Activated naive CD8-positive, alpha-beta T cell treated with anti-CD3 and anti-CD28 coated beads, Interleukin-2, amount 50 U/mL, for 16 hours (primary cell): ENCODE measurements at regions not wholly inside any gene's neighbourhood (a gene's known extent, or its start where the extent isn't known, plus 50 kb on each side); places are given as distances from the start of the nearest gene placed in this dataset.
"Not testable (repeated sequence)": the region's sequence is repeated elsewhere in the genome, so short reads cannot be mapped to it uniquely, and the experiment has no call there.

Experiments used
- DNase-seq: peaks from one replicate; pipeline ENCODE4 v3.0.0-alpha.2; 2020; ENCODE audit warnings: low read depth, low spot score

DNA sequence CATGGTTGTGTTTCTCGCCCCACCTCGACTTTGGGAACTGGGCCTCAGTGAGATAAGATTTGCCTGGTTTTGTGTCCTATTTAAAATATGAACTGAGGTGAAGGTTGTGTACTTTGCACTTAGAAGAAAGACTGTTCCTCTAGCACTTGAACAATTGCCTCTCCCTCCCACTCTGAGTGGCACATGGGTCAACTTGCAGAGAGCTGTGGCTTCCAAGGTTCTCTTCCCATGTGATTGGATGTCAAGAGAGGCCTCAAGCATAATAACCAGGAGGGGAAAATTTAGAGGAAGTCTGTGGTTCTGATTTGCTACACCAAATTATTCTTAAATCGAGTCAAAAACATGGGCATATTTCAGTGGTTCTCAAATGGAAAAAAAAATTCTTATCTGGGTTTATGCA lies 329.2 kb downstream of the HS3ST3B1 start:
- DNase-seq, result no peak

GRCh38 chr17:14622615-14623101 lies 321.8 kb downstream of the HS3ST3B1 start:
- DNase-seq, result no peak

DNA sequence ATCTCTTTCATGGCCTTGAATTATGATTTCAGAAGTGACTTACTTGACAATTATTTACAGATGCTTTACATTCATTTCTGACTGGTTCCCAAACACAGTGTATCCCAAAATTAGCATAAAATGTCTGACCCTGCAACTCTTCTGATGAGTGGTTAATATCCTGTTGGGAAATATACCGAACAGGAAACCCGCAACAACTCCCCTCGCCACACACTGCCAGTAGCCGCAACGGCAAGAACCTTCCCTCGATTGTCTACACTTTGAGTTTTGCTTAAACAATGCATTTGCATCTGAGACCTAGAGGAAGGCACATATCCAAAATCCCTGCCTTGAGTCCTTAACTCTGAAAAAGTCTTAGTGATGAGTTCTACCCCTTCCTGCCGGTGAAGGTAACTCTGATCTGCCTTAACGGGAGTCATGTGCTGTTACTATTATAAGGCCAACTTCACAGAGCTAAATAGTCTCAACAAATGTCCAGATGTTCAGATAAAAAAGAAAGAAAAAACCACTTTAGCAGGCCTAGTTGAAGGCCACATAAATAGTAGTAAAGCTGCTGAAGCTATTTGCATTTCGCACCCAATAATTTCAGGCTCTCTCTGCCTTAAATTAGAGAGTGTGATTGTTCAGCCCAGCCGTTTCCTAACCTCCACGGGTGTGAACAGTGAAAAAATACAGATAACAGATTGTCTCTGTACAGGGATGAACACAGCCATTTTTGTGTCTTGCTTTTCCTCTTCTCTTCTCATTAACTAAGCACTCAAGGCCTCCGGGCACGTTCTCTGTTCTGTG lies 321.1 kb downstream of the HS3ST3B1 start:
- DNase-seq, result no peak

DNA sequence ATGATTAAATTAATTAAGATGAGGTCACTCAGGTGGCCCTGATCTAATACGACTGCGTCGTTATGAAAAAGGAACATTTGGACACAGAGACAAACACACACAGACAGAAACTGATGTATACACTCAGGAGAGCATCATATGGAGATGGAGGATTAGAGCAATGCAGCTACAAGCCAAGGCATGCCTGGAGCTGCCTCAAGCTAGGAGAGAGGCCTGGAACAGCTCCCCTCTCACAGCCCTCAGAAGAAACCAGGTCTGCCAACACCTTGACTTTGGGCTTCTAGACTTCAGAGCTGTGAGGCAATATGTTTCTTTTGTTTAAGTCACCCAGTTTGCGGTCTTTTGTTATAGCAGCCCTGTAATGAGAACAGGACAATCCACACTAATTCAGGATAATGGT lies 318.9 kb downstream of the HS3ST3B1 start:
- DNase-seq, result no peak

- DNase-seq, result no peak
Measured at GRCh38 chr17:14616528-14616927, 315.6 kb downstream of the HS3ST3B1 start.

DNA sequence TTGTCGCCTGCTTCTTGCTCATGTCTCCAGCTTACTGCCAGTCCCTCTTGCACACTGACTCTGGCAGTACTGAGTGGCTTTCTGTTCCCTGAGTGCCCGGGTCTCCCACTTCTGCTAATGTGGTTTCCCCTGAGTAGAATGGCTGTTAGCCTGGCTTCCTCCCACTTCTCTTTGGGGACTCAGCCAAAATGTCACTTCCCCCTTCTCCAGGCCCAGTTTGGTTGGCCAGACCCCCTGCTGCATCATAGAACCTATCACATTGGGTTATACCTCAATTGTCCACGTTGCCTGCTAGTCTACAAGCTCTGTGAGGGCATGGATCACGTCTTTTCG lies 304.4 kb downstream of the HS3ST3B1 start:
- no peak for DNase-seq

GRCh38 chr17:14604591-14605266 lies 303.8 kb downstream of the HS3ST3B1 start:
- no peak for DNase-seq

- no peak for DNase-seq
Measured at GRCh38 chr17:14596224-14596623, 295.3 kb downstream of the HS3ST3B1 start.

DNA sequence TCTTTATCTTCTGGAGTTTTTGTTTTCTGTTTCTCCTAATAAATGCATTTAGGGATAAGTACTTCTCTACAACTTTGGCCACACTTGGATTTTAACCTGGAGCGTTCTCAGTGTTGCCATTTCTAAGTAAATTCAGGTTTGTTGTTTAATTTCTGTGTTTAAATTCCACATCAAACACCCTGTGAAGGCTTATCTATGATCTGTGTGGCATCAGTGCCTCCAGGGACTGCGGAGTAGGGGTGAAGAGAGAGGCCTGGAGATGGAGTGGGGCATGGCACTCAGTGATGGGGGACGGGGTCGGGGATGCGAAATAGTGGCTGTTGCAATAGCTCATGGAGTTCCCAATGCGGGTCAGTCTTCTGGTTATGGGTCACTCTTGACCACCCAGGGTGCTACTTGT lies 294.8 kb downstream of the HS3ST3B1 start:
- DNase-seq, result no peak

DNA sequence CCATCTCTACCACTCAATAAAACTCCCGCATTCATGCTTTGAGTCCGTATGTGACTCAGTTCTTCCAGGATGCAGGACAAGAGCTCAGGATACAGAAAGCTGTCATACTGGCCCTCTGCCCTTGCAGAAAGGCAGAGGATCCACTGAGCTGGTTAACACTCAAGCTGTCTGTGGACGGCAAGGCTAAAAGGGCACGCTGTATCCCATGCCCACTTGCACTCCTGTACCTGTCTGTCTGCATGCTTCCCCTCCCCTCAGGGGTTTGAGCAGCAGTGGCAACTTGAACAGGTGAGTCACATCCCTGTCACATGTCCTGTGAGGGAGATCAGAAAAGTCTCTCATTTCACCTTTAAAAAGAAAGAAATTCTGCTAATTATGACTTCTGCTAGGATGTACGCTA lies 293.8 kb downstream of the HS3ST3B1 start:
- no peak for DNase-seq

DNA sequence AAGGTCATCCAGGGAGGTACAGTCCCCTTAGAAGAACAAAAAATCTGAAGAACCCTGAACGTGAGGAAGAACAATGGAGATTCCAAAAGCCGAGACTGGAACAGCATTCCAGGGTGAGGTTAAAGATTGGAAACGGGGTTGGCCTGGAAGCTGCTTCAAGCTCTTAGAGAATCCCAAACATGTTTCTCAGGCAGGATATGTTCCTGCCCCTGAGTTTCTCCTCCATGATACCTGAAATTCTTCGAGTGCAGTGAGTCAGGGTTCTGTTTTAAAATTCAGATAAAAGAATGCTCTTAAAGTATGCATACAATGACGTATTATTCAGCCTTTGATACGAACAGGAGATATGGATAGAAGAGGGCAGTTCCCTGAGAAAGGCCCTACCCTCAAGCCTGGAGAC lies 293.1 kb downstream of the HS3ST3B1 start:
- DNase-seq, result no peak

DNA sequence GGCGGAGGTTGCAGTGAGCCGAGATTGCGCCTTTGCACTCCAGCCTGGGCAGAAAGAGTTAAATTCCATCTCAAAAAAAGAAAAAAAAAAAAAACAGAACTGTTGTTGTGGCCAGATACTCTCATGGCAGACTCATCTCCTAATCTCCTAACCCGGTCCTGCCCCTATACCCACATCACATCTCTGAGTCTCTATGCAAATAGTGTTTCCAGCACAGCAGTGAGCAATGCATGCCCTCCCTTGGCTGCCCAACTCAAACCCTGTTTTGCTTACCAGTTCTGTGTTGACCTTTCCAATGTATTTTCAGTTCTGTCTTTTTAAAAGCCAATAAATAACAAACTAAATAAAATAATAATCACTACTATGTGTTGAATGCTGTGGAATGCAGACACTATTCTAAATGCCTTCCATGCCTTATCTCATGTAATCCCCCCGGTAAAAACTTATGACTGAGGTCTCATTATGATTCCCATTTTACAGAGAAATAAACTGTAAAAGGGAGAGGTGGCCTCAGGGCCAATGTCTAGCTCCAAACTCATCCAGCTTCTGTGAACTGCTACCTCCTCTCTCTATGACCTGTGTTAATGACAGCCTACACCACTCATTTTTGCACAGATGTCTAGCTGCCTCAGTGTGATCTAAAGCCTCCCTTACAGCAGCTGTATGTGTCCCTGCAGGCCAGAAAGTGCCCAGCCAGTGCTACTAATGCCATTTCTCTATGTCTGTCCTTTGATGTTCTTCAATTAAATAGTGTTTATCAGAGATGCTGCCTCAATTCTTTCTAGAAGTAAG lies 289.8 kb downstream of the HS3ST3B1 start:
- DNase-seq, result no peak

GRCh38 chr17:14585099-14585498 lies 284.2 kb downstream of the HS3ST3B1 start:
- DNase-seq, result no peak

DNA sequence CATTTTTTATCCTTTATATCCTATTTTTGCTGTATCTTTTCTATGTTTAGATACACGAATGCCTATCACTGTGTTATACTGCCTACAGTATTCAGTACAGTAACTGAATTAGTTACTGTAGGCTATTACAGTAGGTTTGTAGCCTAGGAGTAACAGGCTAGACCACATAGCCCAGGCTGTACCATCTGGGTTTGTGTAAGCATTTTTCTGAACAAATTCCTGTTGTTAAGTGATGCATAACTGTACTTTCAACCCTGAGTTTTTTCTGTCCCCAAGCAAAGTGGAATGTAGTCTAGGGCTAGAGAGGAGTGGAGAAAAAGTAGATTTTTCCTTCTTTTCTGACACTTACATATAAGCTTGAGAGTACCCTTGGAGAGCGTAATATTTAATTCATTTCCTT lies 282.1 kb downstream of the HS3ST3B1 start:
- no peak for DNase-seq

DNA sequence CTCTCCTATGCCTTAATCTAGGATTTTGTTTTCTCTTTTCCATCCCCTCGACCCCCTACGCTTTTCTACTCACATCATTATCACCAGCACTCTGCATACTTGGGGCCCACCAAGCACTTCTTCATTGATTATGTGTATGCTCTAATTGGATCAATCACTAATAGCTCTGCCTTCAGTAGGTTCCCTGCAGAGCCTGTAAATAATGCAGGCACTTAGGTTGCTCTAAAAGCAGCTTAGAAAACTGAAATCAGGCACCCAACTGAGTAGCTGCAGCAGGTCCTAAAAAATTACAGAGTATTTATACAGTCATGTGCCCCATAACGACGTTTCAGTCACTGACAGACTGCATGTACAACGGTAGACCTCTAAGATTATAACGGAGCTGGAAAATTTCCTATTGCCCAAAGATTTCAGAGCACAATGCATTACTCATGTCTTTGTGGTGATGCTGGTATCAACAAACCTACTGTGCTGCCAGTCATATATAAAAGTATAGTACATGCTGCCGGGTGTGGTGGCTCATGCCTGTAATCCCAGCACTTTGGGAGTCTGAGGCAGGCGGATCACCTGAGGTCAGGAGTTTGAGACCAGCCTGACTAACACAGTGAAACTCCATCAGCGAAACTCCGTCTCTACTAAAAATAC lies 280.4 kb downstream of the HS3ST3B1 start:
- DNase-seq, result no peak

DNA sequence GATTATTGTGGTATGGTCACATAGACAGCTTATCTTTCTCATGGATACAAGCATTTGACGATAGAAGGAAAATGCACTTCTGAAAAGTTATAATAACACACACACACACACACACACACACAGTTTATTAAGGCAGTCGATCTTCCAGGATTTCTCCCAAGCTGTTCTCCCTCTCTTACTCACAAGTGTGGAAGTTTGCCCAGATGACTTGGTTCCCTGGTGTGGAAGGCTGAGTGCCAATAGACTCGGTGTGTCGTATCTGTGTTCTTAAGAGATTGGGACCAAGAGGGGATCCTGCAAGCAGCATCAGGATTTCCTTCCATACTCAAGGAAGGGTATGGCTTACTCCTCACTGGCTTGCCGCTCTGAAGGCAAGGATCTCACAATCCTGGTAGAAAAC lies 279.6 kb downstream of the HS3ST3B1 start:
- DNase-seq, result no peak

DNA sequence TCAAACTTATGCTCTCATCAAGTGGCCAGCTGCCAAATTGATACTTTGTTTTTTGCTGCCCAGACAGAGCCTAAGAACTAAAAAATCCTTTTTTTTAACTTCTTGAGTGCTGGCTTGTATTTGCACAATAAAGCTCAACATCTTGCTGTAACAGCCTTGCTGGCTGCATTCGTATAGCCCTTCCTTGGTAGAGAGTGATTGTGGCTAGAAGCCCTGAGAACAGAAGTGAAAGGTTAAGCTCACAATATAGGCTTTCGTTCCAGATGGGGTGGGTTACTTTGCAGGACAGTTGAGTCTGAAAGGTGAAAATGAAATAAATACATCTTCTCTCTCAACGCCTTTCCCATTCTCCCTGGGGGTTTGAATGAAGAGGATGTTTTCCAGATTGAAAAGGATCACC lies 278.8 kb downstream of the HS3ST3B1 start:
- no peak for DNase-seq

- DNase-seq, result no peak
Measured at GRCh38 chr17:14575471-14575953, 274.6 kb downstream of the HS3ST3B1 start.

- DNase-seq, result not testable (repeated sequence)
Measured at GRCh38 chr17:14560325-14560724, 259.4 kb downstream of the HS3ST3B1 start.

DNA sequence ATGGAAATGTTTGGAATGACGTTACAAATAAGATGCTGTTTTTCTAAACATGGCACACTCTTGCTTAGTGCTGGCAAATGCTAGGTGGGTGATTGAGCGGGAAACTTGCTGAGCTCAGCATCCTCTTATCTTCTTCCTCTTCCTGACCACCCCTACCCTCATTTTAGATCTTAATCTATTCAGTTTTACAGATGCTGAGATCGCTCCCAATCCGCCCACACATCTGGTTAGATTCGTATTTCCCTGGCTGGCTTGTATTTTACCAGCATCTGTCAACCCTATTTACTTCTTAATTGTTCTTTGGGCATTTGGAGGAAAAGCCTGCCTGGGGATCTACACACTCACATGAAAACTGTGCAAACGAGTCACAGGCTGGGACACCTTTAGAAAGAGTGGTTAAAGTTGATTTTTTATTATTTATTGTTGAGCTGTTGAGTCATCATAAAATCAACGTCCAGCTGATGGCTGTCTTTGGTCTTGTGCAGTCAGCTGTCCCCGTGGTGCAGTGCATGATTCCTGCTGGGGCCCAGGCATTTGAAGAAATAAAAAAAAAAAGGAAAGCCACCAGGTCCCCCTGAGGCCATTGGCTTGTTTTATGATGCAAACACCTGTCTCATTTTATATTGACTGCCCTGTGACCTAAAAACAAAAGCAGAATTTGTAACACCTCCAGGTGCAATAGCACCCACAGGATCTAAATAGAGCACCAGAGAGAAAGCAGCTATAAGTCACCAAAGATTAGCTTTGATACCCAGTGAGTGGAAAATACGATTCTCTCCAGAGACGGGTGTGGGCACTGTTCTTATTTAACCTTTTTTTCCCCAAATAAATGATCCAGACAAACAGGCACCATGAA lies 258.6 kb downstream of the HS3ST3B1 start:
- DNase-seq, result no peak

DNA sequence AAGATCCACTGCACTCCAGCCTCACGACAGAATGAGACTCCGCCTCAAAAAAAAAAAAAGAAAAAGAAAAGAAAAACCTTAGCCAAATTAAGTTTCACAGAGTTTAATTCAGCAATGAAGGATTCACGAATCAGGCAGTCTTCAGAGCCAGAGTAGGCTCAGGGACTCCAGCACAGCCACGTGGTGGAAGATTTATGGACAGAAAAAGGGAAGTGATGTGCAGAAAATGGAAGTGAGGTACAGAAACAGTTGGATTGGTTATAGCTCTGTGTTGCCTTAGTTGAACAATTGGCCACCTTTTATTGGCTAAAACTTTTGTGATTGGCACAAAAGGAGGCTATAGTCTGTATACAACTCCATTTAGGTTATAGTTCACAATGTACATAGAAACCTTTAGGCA lies 256.6 kb downstream of the HS3ST3B1 start:
- no peak for DNase-seq
